GM12864 (cell line): ENCODE measurements at regions not wholly inside any gene's neighbourhood (a gene's known extent, or its start where the extent isn't known, plus 50 kb on each side); places are given as distances from the start of the nearest gene placed in this dataset.

Experiments
- DNase-seq: peaks from one replicate; pipeline ENCODE4 v3.0.0-alpha.2; 2011; ENCODE audit warnings: low read depth
- H3K4me3 ChIP-seq: 2 replicates; pipeline ENCODE4 v1.5.1; 2011; ENCODE audit warnings: mild to moderate bottlenecking, low read depth, low read length, control low read depth
- CTCF ChIP-seq: IDR thresholded peaks from 2 replicates; pipeline ENCODE4 v1.5.1; 2011; ENCODE audit warnings: low read depth, mild to moderate bottlenecking, moderate library complexity, low read length, control low read depth, inconsistent platforms; ENCODE audit errors: missing control alignments

GRCh38 chr3:26104851-26105251 lies 315.0 kb downstream of the OXSM start:
- no peak overlapping the region for H3K4me3 ChIP-seq
- TF ChIP-seq CTCF: no peak
- no peak for DNase-seq

GRCh38 chr3:26105261-26105660 lies 315.4 kb downstream of the OXSM start:
- no peak for TF ChIP-seq CTCF
- no peak overlapping the region for H3K4me3 ChIP-seq

GRCh38 chr3:26106228-26106627 lies 316.3 kb downstream of the OXSM start:
- no peak for TF ChIP-seq CTCF
- H3K4me3 ChIP-seq: no peak overlapping the region
- DNase-seq: no peak

More at GRCh38 chr3:26105261-26105660, 315.4 kb downstream of the OXSM start:
- DNase-seq: no peak

GRCh38 chr3:26108846-26109489 lies 319.1 kb downstream of the OXSM start:
- DNase-seq: no peak
- H3K4me3 ChIP-seq: no peak overlapping the region

GRCh38 chr3:26114851-26115250 lies 325.0 kb downstream of the OXSM start:
- no peak for TF ChIP-seq CTCF
- H3K4me3 ChIP-seq: no peak overlapping the region
- DNase-seq: no peak

More at GRCh38 chr3:26108846-26109489, 319.1 kb downstream of the OXSM start:
- TF ChIP-seq CTCF: no peak

- peak; percentile 4 for DNase-seq
- TF ChIP-seq CTCF: peak; percentile 59
- H3K4me3 ChIP-seq: no peak overlapping the region
Observed at GRCh38 chr3:26118165-26118564, 328.3 kb downstream of the OXSM start.

GRCh38 chr3:26132942-26133341 lies 343.1 kb downstream of the OXSM start:
- DNase-seq: no peak

More at GRCh38 chr3:26132942-26133341, 343.1 kb downstream of the OXSM start:
- H3K4me3 ChIP-seq: no peak overlapping the region
- no peak for TF ChIP-seq CTCF
